K562 (cell line): ENCODE measurements at regions not wholly inside any gene's neighbourhood (a gene's known extent, or its start where the extent isn't known, plus 50 kb on each side); places are given as distances from the start of the nearest gene placed in this dataset.

ENCODE experiments used
- ATAC-seq: fragments of 200-7000 bp; cut with Tn5 transposase; 3 replicates; pipeline ENCODE4 v1.9.1; 2020; ENCODE audit warnings: moderate library complexity
- BruUV-seq: library from RNA; stranded (reverse); fragments of 400-500 nt; replicated peaks from 2 replicates; lab custom pipeline; 2021; lab: Mats Ljungman, UMichigan
- CTCF ChIA-PET: fragments of 300-600 bp; formaldehyde crosslinking; extraction: SDS; loops from one replicate; lab custom pipeline; 2021; ENCODE audit warnings: low intra/inter-chr PET ratio; lab: Yijun Ruan, JAX
- POLR2A ChIA-PET: fragments of 300-600, 350-650 bp; sonication (Branson Sonifier 250); formaldehyde crosslinking; extraction: SDS; loops from one replicate; lab custom pipeline; 2021; ENCODE audit warnings: antibody characterized with exemption, inconsistent platforms; lab: Yijun Ruan, JAX
- DNase-seq, 4 experiments: peaks; one replicate each; pipeline versions ENCODE4 v3.0.0 to v3.0.0-alpha.2; 2011 to 2018; ENCODE audit warnings: low spot score in 3 of 4, mixed read lengths in 3 of 4; ENCODE audit errors: extremely low read depth in 1 of 4
- FAIRE-seq: peaks from 2 replicates; lab custom pipeline; 2011; peaks lifted over from hg19 to GRCh38; lab: Jason Lieb, UNC
- H2AFZ ChIP-seq: 2 replicates; pipeline ENCODE4 v1.6.0; 2011; ENCODE audit warnings: low read depth, low read length, control low read depth, inconsistent platforms
- H3K27ac ChIP-seq: fragments of 200-600 bp; 3 replicates; pipeline ENCODE4 v1.8.0; 2011; ENCODE audit warnings: low read depth, mild to moderate bottlenecking, control low read depth, inconsistent platforms, low read length, moderate library complexity, mixed read lengths; ENCODE audit errors: extremely low read depth
- H3K27me3 ChIP-seq, 2 experiments: fragments of 300-600 bp in 1 of 2; 2 replicates in 1 of 2; 3 replicates in 1 of 2; pipeline versions ENCODE4 v1.6.0 to v1.8.0; 2011; ENCODE audit warnings: inconsistent platforms in 2 of 2, low read length in 2 of 2, mild to moderate bottlenecking in 1 of 2, mixed read lengths in 1 of 2, moderate library complexity in 1 of 2; ENCODE audit not compliant: control insufficient read depth in 2 of 2, insufficient read depth in 2 of 2
- H3K36me3 ChIP-seq: fragments of 300-600 bp; 3 replicates; pipeline ENCODE4 v1.8.0; 2011; ENCODE audit warnings: mild to moderate bottlenecking, low read length, inconsistent platforms; ENCODE audit not compliant: control insufficient read depth, insufficient read depth
- H3K4me1 ChIP-seq, 2 experiments: fragments of 200-600 bp in 1 of 2; replicated peaks in 1 of 2; 2 replicates in 1 of 2; 3 replicates in 1 of 2; pipeline versions ENCODE4 v1.5.1 to v1.8.0; 2011; ENCODE audit warnings: inconsistent platforms in 2 of 2, low read length in 2 of 2, mild to moderate bottlenecking in 1 of 2, mixed read lengths in 1 of 2, moderate library complexity in 1 of 2; ENCODE audit not compliant: control insufficient read depth in 2 of 2, insufficient read depth in 2 of 2
- H3K4me2 ChIP-seq: 2 replicates; pipeline ENCODE4 v1.6.1; 2011; ENCODE audit warnings: low read length, control low read depth, inconsistent platforms, mixed read lengths; ENCODE audit not compliant: insufficient read depth
- H3K4me3 ChIP-seq: fragments of 200-600 bp; sonication (generic), shearing (Covaris generic); 2 replicates; pipeline ENCODE4 v1.5.1; 2016; ENCODE audit warnings: control low read depth, inconsistent platforms
- H3K79me2 ChIP-seq: fragments of 200-600 bp; 3 replicates; pipeline ENCODE4 v1.8.0; 2011; ENCODE audit warnings: low read length, inconsistent platforms; ENCODE audit not compliant: control insufficient read depth, insufficient read depth
- H3K9ac ChIP-seq, 2 experiments: 2 replicates each; pipeline versions ENCODE4 v1.6.0 to v1.6.1; 2011; ENCODE audit warnings: low read depth in 2 of 2, low read length in 2 of 2, control low read depth in 1 of 2, inconsistent platforms in 1 of 2, mild to moderate bottlenecking in 1 of 2, mixed read lengths in 1 of 2; ENCODE audit not compliant: insufficient read depth in 1 of 2
- H3K9me1 ChIP-seq: one replicate; pipeline ENCODE4 v1.6.0; 2011; ENCODE audit warnings: inconsistent platforms, mild to moderate bottlenecking, low read length, moderate library complexity; ENCODE audit not compliant: control insufficient read depth, insufficient read depth
- H3K9me3 ChIP-seq: replicated peaks from 2 replicates; pipeline ENCODE4 v1.5.1; 2011; ENCODE audit warnings: low read depth, low read length, inconsistent platforms; ENCODE audit not compliant: control insufficient read depth, insufficient read depth
- H4K20me1 ChIP-seq: replicated peaks from 2 replicates; pipeline ENCODE4 v1.6.1; 2011; ENCODE audit warnings: low read length, inconsistent platforms, mixed read lengths; ENCODE audit not compliant: control insufficient read depth, insufficient read depth
- CBX3 ChIP-seq, 2 experiments: IDR thresholded peaks; 1 replicate in 1 of 2; 2 replicates in 1 of 2; pipeline ENCODE4 v1.6.1; 2012; ENCODE audit warnings: inconsistent platforms in 2 of 2, low read length in 2 of 2, borderline replicate concordance in 1 of 2, control low read depth in 1 of 2
- CCNT2 ChIP-seq: IDR thresholded peaks from 2 replicates; pipeline ENCODE4 v1.6.1; 2011; ENCODE audit warnings: borderline replicate concordance, low read depth, mild to moderate bottlenecking, moderate library complexity, mixed read lengths, low read length; ENCODE audit not compliant: insufficient read length; ENCODE audit errors: extremely low read depth
- GATAD2B ChIP-seq: fragments of 450-650 bp; IDR thresholded peaks from 2 replicates; pipeline ENCODE4 v1.6.1; 2017; ENCODE audit warnings: mild to moderate bottlenecking, borderline replicate concordance
- HMG20B ChIP-seq: fragments of 250-450 bp; sonication (Bioruptor Pico); IDR thresholded peaks from 2 replicates; pipeline ENCODE4 v1.5.0; 2021; ENCODE audit warnings: mild to moderate bottlenecking
- MTA2 ChIP-seq: fragments of 450-650 bp; IDR thresholded peaks from 2 replicates; pipeline ENCODE4 v1.6.1; 2016; ENCODE audit warnings: low read depth
- SAP30 ChIP-seq: fragments of 200-600 bp; sonication (generic); IDR thresholded peaks from 2 replicates; pipeline ENCODE4 v1.6.1; 2012; ENCODE audit warnings: borderline replicate concordance, low read depth, mild to moderate bottlenecking, moderate library complexity, low read length, control low read depth, inconsistent platforms; ENCODE audit not compliant: insufficient read depth, poor library complexity, severe bottlenecking
- SREBF2 ChIP-seq: sonication (generic); formaldehyde crosslinking; IDR thresholded peaks from 2 replicates; pipeline ENCODE4 v1.4.0; 2020; ENCODE audit warnings: mild to moderate bottlenecking, missing genetic modification reagents
- TAF7 ChIP-seq: fragments of 450-650 bp; IDR thresholded peaks from 2 replicates; pipeline ENCODE4 v1.6.1; 2016; ENCODE audit warnings: missing genetic modification characterization, missing compliant biosample characterization
- TCF3 ChIP-seq: sonication (generic); formaldehyde crosslinking; IDR thresholded peaks from 2 replicates; pipeline ENCODE4 v1.4.0; 2020; ENCODE audit warnings: mild to moderate bottlenecking, missing genetic modification reagents
- ZNF197 ChIP-seq: fragments of 200-800 bp; sonication (Bioruptor generic); IDR thresholded peaks from 2 replicates; pipeline ENCODE4 v1.6.1; 2016; ENCODE audit warnings: low read depth, missing genetic modification characterization, missing compliant biosample characterization
- ZNF75A ChIP-seq: fragments of 450-650 bp; formaldehyde crosslinking; IDR thresholded peaks from 2 replicates; pipeline ENCODE4 v1.4.0; 2020; ENCODE audit warnings: mild to moderate bottlenecking
- ZNF77 ChIP-seq: fragments of 250-450 bp; sonication (Bioruptor Pico); IDR thresholded peaks from 2 replicates; pipeline ENCODE4 v1.5.0; 2020
- WGBS: fragments of 100-300 bp; shearing (Covaris generic); methylation state at CpG from one replicate; pipeline ENCODE4 v1.1.6; 2016; ENCODE audit warnings: low coverage, mixed read lengths; ENCODE audit not compliant: insufficient coverage; ENCODE audit errors: missing lambda C conversion rate; 5-methylcytosine and 5-hydroxymethylcytosine counted together
- in situ Hi-C: fragments of 300-500 bp; cut with MboI; formaldehyde crosslinking; loops from 4 replicates; pipeline ENCODE4 v1.15.0; 2018; ENCODE audit warnings: inconsistent platforms, mixed read lengths
- intact Hi-C: fragments of 100-400 bp; cut with micrococcal nuclease; formaldehyde crosslinking; loops from 2 replicates; pipeline ENCODE4 v1.14.2; 2022
- TF ChIP-seq, protein P1 (sequence below): sonication (generic); formaldehyde crosslinking; IDR thresholded peaks from 2 replicates; pipeline ENCODE4 v1.5.0; 2020; ENCODE audit warnings: missing genetic modification reagents
- TF ChIP-seq, protein P2 (sequence below): fragments of 450-650 bp; formaldehyde crosslinking; IDR thresholded peaks from 2 replicates; pipeline ENCODE4 v1.4.0; 2020; ENCODE audit warnings: mild to moderate bottlenecking, moderate library complexity

DNA sequence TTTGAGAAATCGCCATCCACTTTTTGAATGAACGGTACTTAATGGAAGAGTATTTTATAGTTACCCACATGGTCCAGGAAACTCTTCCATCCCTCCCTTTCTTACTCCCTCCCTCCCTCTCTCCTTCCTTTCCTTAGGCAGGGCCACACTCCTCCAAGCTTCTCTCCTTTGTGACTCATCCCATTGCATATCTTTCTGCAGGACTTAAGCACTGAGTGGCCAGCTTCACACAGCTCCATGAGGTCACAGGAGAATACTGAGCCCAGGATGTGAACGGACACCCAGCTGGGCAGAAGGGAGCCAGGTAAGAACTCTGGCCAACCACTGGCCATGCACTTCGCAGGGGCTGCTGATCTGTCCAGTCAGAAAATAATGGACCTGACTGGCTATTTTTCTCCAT, 189.7 kb upstream of the ADCY1 start:
- in situ Hi-C loops: no loop called here
- H3K4me1 ChIP-seq: no peaks in the 10 kb centered on the region
- no peak for FAIRE-seq
- no peak for ATAC-seq
- H3K27ac ChIP-seq: no peak overlapping the region
- no peaks in the 10 kb centered on the region for H4K20me1 ChIP-seq
- no peak for TF ChIP-seq ZNF75A (CRISPR knock-in tag)
- no peak for TF ChIP-seq GATAD2B
- TF ChIP-seq, all 486 proteins: peak for 0
- Histone ChIP-seq H3K27me3 (no peaks in the 10 kb centered on the region), H3K4me2 (no peak overlapping the region), H3K9me1 (no peaks in the 10 kb centered on the region), H3K36me3 (no peaks in the 10 kb centered on the region), H2AFZ (no peak overlapping the region), H3K4me3 (no peak overlapping the region), H3K9ac (no peak overlapping the region), H3K9me3 (no peaks in the 10 kb centered on the region), H3K79me2 (no peaks in the 10 kb centered on the region)
- ChIA-PET POLR2A (interaction anchor here (0.7 kb wide), 1 partner anchor 350 kb away, joined by 5 read pairs; no protein-coding TSS in a partner anchor), CTCF (no interaction called here)
- no TSS peak for BruUV-seq
- 0% methylated on average over 4 of the region's 4 CpGs for WGBS
- no peak for DNase-seq
- intact Hi-C loops: no loop called here

DNA sequence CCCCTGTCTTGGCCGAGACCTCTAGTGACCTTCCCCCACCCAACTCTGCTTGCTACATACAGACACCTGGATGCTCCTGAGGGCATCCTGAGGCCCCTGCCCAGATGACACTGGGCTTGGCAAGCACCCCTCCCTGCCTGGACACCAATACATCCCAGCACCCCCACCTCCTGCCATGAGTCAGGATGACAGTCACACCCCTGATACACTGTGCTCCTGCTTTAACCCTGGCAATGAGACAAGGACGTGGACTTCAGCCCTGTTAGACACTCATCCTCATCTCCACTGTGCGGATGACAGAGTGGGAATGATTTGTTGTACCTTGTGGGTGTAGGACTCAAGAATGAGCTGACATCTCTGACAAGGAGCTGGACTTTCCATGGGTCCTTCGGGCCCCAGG, 186.3 kb upstream of the ADCY1 start:
- H3K36me3 ChIP-seq: no peaks in the 10 kb centered on the region
- no peaks in the 10 kb centered on the region for H3K9me1 ChIP-seq
- no peaks in the 10 kb centered on the region for H4K20me1 ChIP-seq
- ATAC-seq (no peak), DNase-seq (no peak), FAIRE-seq (no peak)
- no peaks in the 10 kb centered on the region for H3K9me3 ChIP-seq
- TF ChIP-seq MTA2 (no peak), TAF7 (tag) (no peak), TCF3 (CRISPR knock-in tag) (no peak), ZNF77 (CRISPR knock-in tag) (no peak), SAP30 (no peak), CCNT2 (no peak), SREBF2 (CRISPR knock-in tag) (no peak), CBX3 (IDR thresholded peaks at IDR 0.05; ENCODE audit: borderline replicate concordance in 1 of 2, low read length in 2 of 2) (no peak), HMG20B (no peak), ZNF197 (CRISPR knock-in tag) (no peak)
- TF ChIP-seq, protein P1, sequence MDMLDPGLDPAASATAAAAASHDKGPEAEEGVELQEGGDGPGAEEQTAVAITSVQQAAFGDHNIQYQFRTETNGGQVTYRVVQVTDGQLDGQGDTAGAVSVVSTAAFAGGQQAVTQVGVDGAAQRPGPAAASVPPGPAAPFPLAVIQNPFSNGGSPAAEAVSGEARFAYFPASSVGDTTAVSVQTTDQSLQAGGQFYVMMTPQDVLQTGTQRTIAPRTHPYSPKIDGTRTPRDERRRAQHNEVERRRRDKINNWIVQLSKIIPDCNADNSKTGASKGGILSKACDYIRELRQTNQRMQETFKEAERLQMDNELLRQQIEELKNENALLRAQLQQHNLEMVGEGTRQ (CRISPR knock-in tag): no peak
- TF ChIP-seq, protein P2, sequence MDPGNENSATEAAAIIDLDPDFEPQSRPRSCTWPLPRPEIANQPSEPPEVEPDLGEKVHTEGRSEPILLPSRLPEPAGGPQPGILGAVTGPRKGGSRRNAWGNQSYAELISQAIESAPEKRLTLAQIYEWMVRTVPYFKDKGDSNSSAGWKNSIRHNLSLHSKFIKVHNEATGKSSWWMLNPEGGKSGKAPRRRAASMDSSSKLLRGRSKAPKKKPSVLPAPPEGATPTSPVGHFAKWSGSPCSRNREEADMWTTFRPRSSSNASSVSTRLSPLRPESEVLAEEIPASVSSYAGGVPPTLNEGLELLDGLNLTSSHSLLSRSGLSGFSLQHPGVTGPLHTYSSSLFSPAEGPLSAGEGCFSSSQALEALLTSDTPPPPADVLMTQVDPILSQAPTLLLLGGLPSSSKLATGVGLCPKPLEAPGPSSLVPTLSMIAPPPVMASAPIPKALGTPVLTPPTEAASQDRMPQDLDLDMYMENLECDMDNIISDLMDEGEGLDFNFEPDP (CRISPR knock-in tag): no peak
- no peak overlapping the region for H3K27ac ChIP-seq
- no peak overlapping the region for H3K4me3 ChIP-seq
- ChIA-PET CTCF (no interaction called here), POLR2A (no interaction called here)
- H3K9ac ChIP-seq: no peak overlapping the region
- peaks cover 0 to 11% of the 10 kb centered on the region in 2 experiments; a peak in 1 of 5 replicates for H3K27me3 ChIP-seq
- no TSS peak for BruUV-seq
- 0% methylated on average over 4 of the region's 4 CpGs for WGBS
- peaks cover 0 to 9% of the 10 kb centered on the region in 2 experiments; a peak in 2 of 5 replicates for H3K4me1 ChIP-seq
- intact Hi-C loops: no loop called here
- H3K4me2 ChIP-seq: no peak overlapping the region
- in situ Hi-C loops: no loop called here
- H3K79me2 ChIP-seq: no peaks in the 10 kb centered on the region
- no peak overlapping the region for H2AFZ ChIP-seq
